ENCODE measurements at regions not wholly inside any gene's neighbourhood (a gene's known extent, or its start where the extent isn't known, plus 50 kb on each side); places are given as distances from the start of the nearest gene placed in this dataset.

GRCh38 chr5:98556712-98557111 lies 216.8 kb upstream of the RGMB start:
- no peak for TF ChIP-seq TAF1 (conservative IDR thresholded peaks at IDR 0.05)
- TF ChIP-seq JUND (IDR thresholded peaks at IDR 0.05): no peak

Measured in liver (tissue), 2 donors.